ENCODE measurements at regions not wholly inside any gene's neighbourhood (a gene's known extent, or its start where the extent isn't known, plus 50 kb on each side); places are given as distances from the start of the nearest gene placed in this dataset.

- no peak for DNase-seq
Measured at GRCh38 chr9:2319421-2319820, 302.2 kb upstream of the VLDLR start.

- DNase-seq = no peak
Measured at GRCh38 chr9:2320114-2320513, 301.5 kb upstream of the VLDLR start.

GRCh38 chr9:2320632-2321031, 301.0 kb upstream of the VLDLR start:
- no peak for DNase-seq

- DNase-seq = no peak
Measured at GRCh38 chr9:2321523-2322148, 300.0 kb upstream of the VLDLR start.

GRCh38 chr9:2324742-2325141, 296.8 kb upstream of the VLDLR start:
- DNase-seq = no peak

DNA sequence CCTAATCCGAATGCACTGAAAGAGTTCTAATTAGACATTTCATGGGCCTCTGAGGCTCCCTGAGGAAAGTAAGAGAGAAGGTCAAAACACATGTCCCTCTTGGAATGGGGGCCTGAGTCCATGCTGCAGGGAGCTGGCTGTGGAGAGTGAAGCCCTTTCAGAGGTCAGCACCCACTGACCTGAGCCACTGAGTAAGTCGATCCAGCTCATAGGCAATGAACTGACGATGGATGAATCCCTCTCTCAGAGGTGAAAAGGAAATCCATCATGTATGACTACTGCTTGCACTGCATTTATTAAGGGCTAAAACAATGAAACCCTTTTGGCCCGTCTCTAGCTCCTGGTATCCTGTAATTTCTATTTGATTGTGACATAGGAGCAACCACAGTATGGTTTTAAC, 288.9 kb upstream of the VLDLR start:
- DNase-seq = no peak

GRCh38 chr9:2335260-2335659, 286.3 kb upstream of the VLDLR start:
- no peak for DNase-seq

DNA sequence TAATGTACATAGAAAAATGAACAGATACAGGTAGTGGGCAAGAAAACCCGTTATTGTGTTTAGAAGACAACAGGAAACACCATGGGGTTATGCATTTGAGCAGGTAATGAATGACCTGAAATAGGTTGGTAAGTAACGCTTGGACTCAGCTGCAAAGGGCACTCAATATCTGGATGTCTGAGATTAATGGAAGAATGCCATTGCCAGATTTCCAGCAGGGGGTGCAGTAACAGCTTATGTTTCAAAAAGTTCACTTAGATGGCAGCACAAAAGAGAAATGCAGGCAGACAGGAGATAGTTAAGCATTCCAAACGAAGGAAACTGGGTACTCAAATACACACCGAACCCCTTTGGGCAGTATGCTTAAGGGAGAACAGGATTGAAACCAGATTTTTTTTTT, 285.5 kb upstream of the VLDLR start:
- no peak for DNase-seq

DNA sequence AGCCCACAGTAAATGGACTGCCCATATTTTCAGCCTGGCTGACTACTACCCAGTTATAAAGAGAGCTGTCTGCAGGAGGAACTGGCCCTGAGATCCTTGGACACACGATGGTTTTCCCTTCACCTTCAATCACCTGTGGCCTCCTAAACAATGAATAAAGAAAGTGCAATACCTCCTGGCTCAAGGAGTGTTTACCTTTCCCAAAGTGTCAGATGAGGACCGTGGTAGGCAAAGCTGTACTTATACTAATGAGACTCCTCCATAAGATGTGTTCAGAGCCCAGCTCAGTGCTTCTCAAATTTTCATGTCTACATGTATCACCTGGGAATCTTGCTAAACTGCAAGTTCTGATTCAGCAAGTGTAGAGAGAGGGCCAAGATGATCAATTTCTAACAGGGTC, 284.5 kb upstream of the VLDLR start:
- DNase-seq = no peak

GRCh38 chr9:2337627-2338026, 284.0 kb upstream of the VLDLR start:
- DNase-seq = no peak

- no peak for DNase-seq
Measured at GRCh38 chr9:2338777-2339365, 282.7 kb upstream of the VLDLR start.

DNA sequence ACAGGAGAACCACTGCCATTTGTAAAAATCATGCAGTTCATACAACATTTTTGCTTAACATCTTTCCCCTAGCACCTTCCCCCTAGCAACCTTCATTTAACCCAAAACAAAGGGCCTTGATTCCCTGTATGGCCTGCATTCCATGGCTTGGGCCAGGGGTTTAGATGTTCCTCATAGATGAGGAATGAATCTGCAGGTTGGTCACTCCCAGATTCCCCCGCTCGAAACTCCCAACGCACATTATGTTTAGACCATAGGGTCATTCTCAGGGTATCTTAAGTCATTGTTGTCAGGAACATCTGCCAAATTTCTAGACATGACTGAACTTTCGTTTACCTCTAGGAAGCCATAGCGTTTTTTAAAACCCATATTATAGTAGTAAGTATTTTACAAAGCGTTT, 282.2 kb upstream of the VLDLR start:
- DNase-seq = no peak

GRCh38 chr9:2340046-2340760, 281.4 kb upstream of the VLDLR start:
- no peak for DNase-seq

GRCh38 chr9:2341126-2341525, 280.5 kb upstream of the VLDLR start:
- no peak for DNase-seq

- no peak for DNase-seq
Measured at GRCh38 chr9:2341956-2342355, 279.6 kb upstream of the VLDLR start.

- DNase-seq = no peak
Measured at GRCh38 chr9:2343756-2344155, 277.8 kb upstream of the VLDLR start.

- no peak for DNase-seq
Measured at GRCh38 chr9:2344436-2344835, 277.2 kb upstream of the VLDLR start.

DNA sequence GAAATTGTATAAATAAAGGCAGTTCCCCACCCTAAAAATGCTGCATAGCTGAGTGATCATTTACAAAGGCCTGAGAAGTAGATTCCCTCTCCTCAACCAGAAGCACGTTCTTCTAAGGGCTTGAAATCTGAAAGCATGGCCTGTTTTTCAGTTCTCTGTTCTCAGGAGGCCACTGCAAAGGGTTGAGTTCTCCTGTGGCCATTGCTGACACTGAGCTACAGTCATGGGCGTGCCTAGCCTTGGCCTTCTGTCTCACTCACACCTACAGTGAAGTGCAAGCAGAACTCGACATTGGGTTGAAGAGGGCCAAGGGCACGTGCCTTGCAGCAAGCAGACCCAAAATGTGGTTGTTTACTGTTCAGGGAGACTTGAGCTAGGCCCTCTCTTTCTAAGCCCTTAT, 276.6 kb upstream of the VLDLR start:
- DNase-seq = no peak

DNA sequence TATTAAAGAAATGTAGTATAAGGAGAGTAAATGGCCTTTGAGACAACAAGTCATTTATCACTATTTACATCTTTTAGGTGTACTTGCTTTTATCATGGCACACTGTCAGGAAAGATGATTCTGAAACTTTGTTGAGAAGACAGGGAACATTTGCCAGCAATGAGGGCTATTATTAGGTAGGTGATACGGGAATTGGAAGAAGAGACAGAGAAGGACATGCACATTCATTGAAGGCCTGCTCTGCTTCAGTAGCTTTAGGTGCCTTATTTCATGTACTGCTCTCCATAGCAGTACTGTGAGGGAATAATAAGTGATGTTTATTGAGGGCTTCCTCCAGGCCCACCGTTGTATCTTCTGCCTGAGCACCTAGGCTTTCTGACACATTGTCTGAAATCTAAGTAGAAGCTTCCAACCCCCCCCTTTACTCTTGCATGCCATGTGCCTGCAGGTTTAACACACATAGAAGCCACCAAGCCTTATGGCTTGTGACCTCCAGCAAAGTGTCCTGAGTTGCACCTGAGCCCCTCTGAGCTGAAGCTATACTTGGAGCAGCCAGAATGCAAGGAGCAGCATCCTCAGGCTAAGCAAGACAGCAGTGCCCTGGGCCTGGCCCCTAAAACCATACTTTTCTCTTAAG, 275.2 kb upstream of the VLDLR start:
- no peak for DNase-seq

- DNase-seq = no peak
Measured at GRCh38 chr9:2351324-2351723, 270.3 kb upstream of the VLDLR start.

DNA sequence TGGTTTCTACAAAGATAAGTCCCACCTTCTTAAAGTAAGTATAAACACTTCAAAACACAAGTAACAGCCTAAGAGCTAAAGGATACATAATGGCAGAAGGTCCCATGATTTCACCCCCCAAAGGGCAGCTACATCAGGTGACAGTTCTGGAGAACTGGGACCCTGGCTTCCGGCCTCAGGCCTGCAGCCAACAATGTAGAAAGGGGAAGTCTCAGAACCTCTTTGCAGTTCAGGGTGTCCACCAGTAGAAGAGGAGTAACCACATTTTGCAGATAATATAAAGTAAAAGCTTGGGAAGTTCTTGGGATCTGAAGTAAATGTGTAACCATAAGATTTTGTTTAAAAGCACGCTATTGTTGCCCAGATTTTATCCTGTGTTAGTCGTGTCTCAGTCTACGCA, 267.4 kb upstream of the VLDLR start:
- DNase-seq = no peak

DNA sequence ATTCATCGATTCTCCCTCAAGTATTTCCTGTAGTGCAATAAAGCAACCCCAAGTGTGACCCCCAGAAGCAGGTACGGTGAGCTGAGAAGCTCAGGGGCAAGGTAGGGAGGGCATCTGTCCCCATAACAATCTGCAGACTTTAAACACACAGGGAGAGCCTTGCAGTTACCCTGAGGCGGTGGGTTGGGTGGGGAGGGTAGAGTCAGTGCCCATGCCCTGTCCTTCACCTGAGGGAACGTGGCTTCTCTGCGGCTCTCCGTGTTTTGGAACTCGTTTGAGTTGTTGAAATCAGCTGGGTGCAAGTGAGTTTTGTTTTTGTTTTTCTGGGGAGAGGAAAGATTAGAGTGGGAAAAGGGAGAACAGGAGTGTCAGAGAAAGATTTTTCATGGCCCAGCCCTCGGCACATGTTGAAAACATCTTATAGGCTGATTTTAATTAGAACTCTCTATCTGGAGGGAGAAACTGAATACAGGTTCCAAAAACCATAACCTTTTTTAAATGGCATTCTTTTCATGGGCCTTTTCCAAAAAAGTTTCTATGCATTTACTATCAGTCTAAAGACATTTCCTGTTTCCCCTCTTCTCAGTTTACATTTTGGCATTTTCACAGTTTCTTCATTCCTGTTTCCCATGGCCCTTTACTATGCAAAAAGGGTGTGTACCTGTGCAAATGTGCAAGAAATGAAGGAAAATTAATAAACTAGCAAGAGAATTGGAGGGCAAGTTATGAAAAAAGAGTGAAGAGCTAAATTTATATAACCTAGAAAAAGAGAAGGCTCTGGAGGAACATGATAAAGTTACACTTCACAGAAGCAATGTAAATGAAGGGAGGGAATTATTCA, 266.5 kb upstream of the VLDLR start:
- DNase-seq = no peak

GRCh38 chr9:2355697-2355983, 265.9 kb upstream of the VLDLR start:
- DNase-seq = no peak

Data from activated CD4-positive, alpha-beta T cell treated with anti-CD3 and anti-CD28 coated beads, Interleukin-2, amount 50 U/mL, for 48 hours (primary cell).